ENCODE measurements at regions not wholly inside any gene's neighbourhood (a gene's known extent, or its start where the extent isn't known, plus 50 kb on each side); places are given as distances from the start of the nearest gene placed in this dataset.

GRCh38 chr14:100638211-100638855 lies 51.1 kb upstream of the BEGAIN start:
- no peak for DNase-seq (ENCODE audit: low spot score)

- no peak for DNase-seq (ENCODE audit: low spot score)
Observed at GRCh38 chr14:100639280-100639679, 52.1 kb upstream of the BEGAIN start.

- no peak for DNase-seq (ENCODE audit: low spot score)
Observed at GRCh38 chr14:100640471-100641273, 53.5 kb upstream of the BEGAIN start.

- DNase-seq (ENCODE audit: low spot score): no peak
Observed at GRCh38 chr14:100641274-100641860, 54.1 kb upstream of the BEGAIN start.

GRCh38 chr14:100643426-100643825 lies 56.2 kb upstream of the BEGAIN start:
- DNase-seq (ENCODE audit: low spot score): no peak

- DNase-seq (ENCODE audit: low spot score): no peak
Observed at GRCh38 chr14:100644383-100644782, 57.2 kb upstream of the BEGAIN start.

GRCh38 chr14:100644784-100645183 lies 57.6 kb upstream of the BEGAIN start:
- no peak for DNase-seq (ENCODE audit: low spot score)

- DNase-seq (ENCODE audit: low spot score): peak; percentile 71
Observed at GRCh38 chr14:100645196-100645981, 58.2 kb upstream of the BEGAIN start.

- DNase-seq (ENCODE audit: low spot score): no peak
Observed at GRCh38 chr14:100645982-100646314, 58.7 kb upstream of the BEGAIN start.

GRCh38 chr14:100648474-100649172 lies 61.4 kb upstream of the BEGAIN start:
- no peak for DNase-seq (ENCODE audit: low spot score)

- DNase-seq (ENCODE audit: low spot score): no peak
Observed at GRCh38 chr14:100649173-100649519, 61.9 kb upstream of the BEGAIN start.

- no peak for DNase-seq (ENCODE audit: low spot score)
Observed at GRCh38 chr14:100651999-100652508, 64.8 kb upstream of the BEGAIN start.

- DNase-seq (ENCODE audit: low spot score): no peak
Observed at GRCh38 chr14:100652744-100653143, 65.5 kb upstream of the BEGAIN start.

- DNase-seq (ENCODE audit: low spot score): no peak
Observed at GRCh38 chr14:100653409-100653808, 66.2 kb upstream of the BEGAIN start.

- no peak for DNase-seq (ENCODE audit: low spot score)
Observed at GRCh38 chr14:100654025-100654813, 67.0 kb upstream of the BEGAIN start.

- no peak for DNase-seq (ENCODE audit: low spot score)
Observed at GRCh38 chr14:100654814-100655740, 67.9 kb upstream of the BEGAIN start.

- no peak for DNase-seq (ENCODE audit: low spot score)
Observed at GRCh38 chr14:100655741-100656085, 68.5 kb upstream of the BEGAIN start.

GRCh38 chr14:100656996-100657395 lies 69.7 kb upstream of the DLK1 start:
- no peak for DNase-seq (ENCODE audit: low spot score)

GRCh38 chr14:100657780-100658179 lies 68.9 kb upstream of the DLK1 start:
- DNase-seq (ENCODE audit: low spot score): no peak
